Stimulated activated naive B cell treated with anti-CD40 and anti-IgM and Interleukin-4, amounts not matched to agents 10 μg/mL and 1 μg/mL and 100 μg/mL, for 72 hours (primary cell): ENCODE measurements at regions not wholly inside any gene's neighbourhood (a gene's known extent, or its start where the extent isn't known, plus 50 kb on each side); places are given as distances from the start of the nearest gene placed in this dataset.
"Not testable (repeated sequence)": the region's sequence is repeated elsewhere in the genome, so short reads cannot be mapped to it uniquely, and the experiment has no call there.

ENCODE experiments used
- ATAC-seq, 2 donors: fragments of 150-1000 bp; cut with Tn5 transposase; replicated peaks; 2 replicates each; pipeline ENCODE4 v1.10.0; 2021; ENCODE audit warnings: moderate library complexity in 1 of 2
- DNase-seq: peaks from one replicate; pipeline ENCODE4 v3.0.0; 2021
- H3K27ac Mint-ChIP-seq: one replicate; pipeline ENCODE4 v1.8.0; 2022; ENCODE audit warnings: mild to moderate bottlenecking, mixed read lengths
- H3K27me3 Mint-ChIP-seq, 2 donors: one replicate each; pipeline ENCODE4 v1.8.0; 2022; ENCODE audit warnings: mixed read lengths in 2 of 2
- H3K36me3 Mint-ChIP-seq, 2 donors: one replicate each; pipeline ENCODE4 v1.8.0; 2022; ENCODE audit warnings: mixed read lengths in 2 of 2, mild to moderate bottlenecking in 1 of 2
- H3K4me1 Mint-ChIP-seq, 2 donors: one replicate each; pipeline ENCODE4 v1.8.0; 2022; ENCODE audit warnings: mixed read lengths in 2 of 2, mild to moderate bottlenecking in 1 of 2
- H3K4me3 Mint-ChIP-seq, 2 donors: one replicate each; pipeline ENCODE4 v1.8.0; 2022; ENCODE audit warnings: mild to moderate bottlenecking in 2 of 2, mixed read lengths in 2 of 2, moderate library complexity in 1 of 2
- H3K9me3 Mint-ChIP-seq, 2 donors: one replicate each; pipeline ENCODE4 v1.8.0; 2022; ENCODE audit warnings: mixed read lengths in 2 of 2, mild to moderate bottlenecking in 1 of 2

- Mint-ChIP-seq H3K4me3 (no peak overlapping the region), H3K4me1 (no peaks in the 10 kb centered on the region), H3K9me3 (peaks cover 5 to 11% of the 10 kb centered on the region in 2 donors), H3K27me3 (no peaks in the 10 kb centered on the region), H3K36me3 (no peaks in the 10 kb centered on the region), H3K27ac (no peak overlapping the region)
- DNase-seq = no peak
- no peak for ATAC-seq
Observed at GRCh38 chr2:122799391-122799790, 1043.9 kb downstream of the TSN start.

- Mint-ChIP-seq H3K9me3 (peaks cover 5 to 11% of the 10 kb centered on the region in 2 donors), H3K27me3 (no peaks in the 10 kb centered on the region), H3K27ac (no peak overlapping the region), H3K36me3 (no peaks in the 10 kb centered on the region), H3K4me3 (no peak overlapping the region), H3K4me1 (no peaks in the 10 kb centered on the region)
- no peak for ATAC-seq
- DNase-seq = no peak
Observed at GRCh38 chr2:122800781-122801180, 1045.3 kb downstream of the TSN start.

GRCh38 chr2:122804494-122804893 lies 1049.0 kb downstream of the TSN start:
- Mint-ChIP-seq H3K27ac (no peak overlapping the region), H3K4me3 (no peak overlapping the region), H3K4me1 (no peaks in the 10 kb centered on the region), H3K9me3 (peaks cover 5 to 7% of the 10 kb centered on the region in 2 donors), H3K27me3 (no peaks in the 10 kb centered on the region), H3K36me3 (no peaks in the 10 kb centered on the region)
- ATAC-seq (no peak), DNase-seq (no peak)

GRCh38 chr2:122805346-122805745 lies 1049.9 kb downstream of the TSN start:
- no peaks in the 10 kb centered on the region for H3K36me3 Mint-ChIP-seq
- DNase-seq (no peak), ATAC-seq (no peak)
- no peaks in the 10 kb centered on the region for H3K4me1 Mint-ChIP-seq
- peaks cover 6 to 8% of the 10 kb centered on the region in 2 donors for H3K9me3 Mint-ChIP-seq
- H3K4me3 Mint-ChIP-seq = no peak overlapping the region
- H3K27ac Mint-ChIP-seq = no peak overlapping the region
- H3K27me3 Mint-ChIP-seq = no peaks in the 10 kb centered on the region

GRCh38 chr2:122808286-122808969 lies 1053.0 kb downstream of the TSN start:
- no peaks in the 10 kb centered on the region for H3K4me1 Mint-ChIP-seq
- H3K27me3 Mint-ChIP-seq = no peaks in the 10 kb centered on the region
- H3K4me3 Mint-ChIP-seq = no peak overlapping the region
- H3K9me3 Mint-ChIP-seq = peaks cover 7 to 12% of the 10 kb centered on the region in 2 donors
- no peaks in the 10 kb centered on the region for H3K36me3 Mint-ChIP-seq
- ATAC-seq (no peak), DNase-seq (no peak)
- no peak overlapping the region for H3K27ac Mint-ChIP-seq

GRCh38 chr2:122812214-122812613 lies 1056.8 kb downstream of the TSN start:
- H3K27ac Mint-ChIP-seq, H3K27me3 Mint-ChIP-seq, H3K4me3 Mint-ChIP-seq, H3K4me1 Mint-ChIP-seq, DNase-seq, H3K36me3 Mint-ChIP-seq, ATAC-seq: not testable (repeated sequence)
- H3K9me3 Mint-ChIP-seq = peaks cover 7 to 12% of the 10 kb centered on the region in 2 donors

- Mint-ChIP-seq H3K27ac (no peak overlapping the region), H3K4me3 (no peak overlapping the region), H3K27me3 (no peaks in the 10 kb centered on the region), H3K4me1 (no peaks in the 10 kb centered on the region), H3K9me3 (peaks cover 7 to 18% of the 10 kb centered on the region in 2 donors), H3K36me3 (no peaks in the 10 kb centered on the region)
- ATAC-seq = no peak
- DNase-seq = no peak
Observed at GRCh38 chr2:122815120-122815519, 1059.7 kb downstream of the TSN start.

- Mint-ChIP-seq H3K4me3 (no peak overlapping the region), H3K27ac (no peak overlapping the region), H3K27me3 (no peaks in the 10 kb centered on the region), H3K4me1 (no peaks in the 10 kb centered on the region), H3K36me3 (no peaks in the 10 kb centered on the region), H3K9me3 (peaks cover 5 to 14% of the 10 kb centered on the region in 2 donors)
- DNase-seq (no peak), ATAC-seq (no peak)
Observed at GRCh38 chr2:122816803-122817202, 1061.4 kb downstream of the TSN start.

- ATAC-seq (no peak), DNase-seq (no peak)
- no peaks in the 10 kb centered on the region for H3K36me3 Mint-ChIP-seq
- no peak overlapping the region for H3K27ac Mint-ChIP-seq
- no peaks in the 10 kb centered on the region for H3K27me3 Mint-ChIP-seq
- H3K4me3 Mint-ChIP-seq = no peak overlapping the region
- no peaks in the 10 kb centered on the region for H3K4me1 Mint-ChIP-seq
- H3K9me3 Mint-ChIP-seq = peaks cover 10 to 13% of the 10 kb centered on the region in 2 donors
Observed at GRCh38 chr2:122822319-122822718, 1066.9 kb downstream of the TSN start.

- Mint-ChIP-seq H3K4me3 (no peak overlapping the region), H3K4me1 (no peaks in the 10 kb centered on the region), H3K27ac (no peak overlapping the region), H3K9me3 (peaks cover 7 to 9% of the 10 kb centered on the region in 2 donors), H3K36me3 (no peaks in the 10 kb centered on the region), H3K27me3 (no peaks in the 10 kb centered on the region)
- ATAC-seq (no peak), DNase-seq (no peak)
Observed at GRCh38 chr2:122830157-122830556, 1074.7 kb downstream of the TSN start.

- ATAC-seq (no peak), DNase-seq (no peak)
- Mint-ChIP-seq H3K36me3 (no peaks in the 10 kb centered on the region), H3K27ac (no peak overlapping the region), H3K4me3 (no peak overlapping the region), H3K4me1 (no peaks in the 10 kb centered on the region), H3K9me3 (peaks cover 7 to 9% of the 10 kb centered on the region in 2 donors), H3K27me3 (no peaks in the 10 kb centered on the region)
Observed at GRCh38 chr2:122831649-122832048, 1076.2 kb downstream of the TSN start.

- no peak overlapping the region for H3K27ac Mint-ChIP-seq
- H3K36me3 Mint-ChIP-seq = no peaks in the 10 kb centered on the region
- H3K27me3 Mint-ChIP-seq = no peaks in the 10 kb centered on the region
- H3K4me3 Mint-ChIP-seq = no peak overlapping the region
- no peak for DNase-seq
- no peak for ATAC-seq
- H3K9me3 Mint-ChIP-seq = peaks cover 4% of the 10 kb centered on the region in 2 donors
- H3K4me1 Mint-ChIP-seq = no peaks in the 10 kb centered on the region
Observed at GRCh38 chr2:122843503-122843902, 1088.1 kb downstream of the TSN start.

GRCh38 chr2:122851161-122851560 lies 1095.7 kb downstream of the TSN start:
- Mint-ChIP-seq H3K9me3 (peaks cover 0 to 7% of the 10 kb centered on the region in 2 donors), H3K36me3 (no peaks in the 10 kb centered on the region), H3K4me3 (no peak overlapping the region), H3K27me3 (no peaks in the 10 kb centered on the region), H3K27ac (no peak overlapping the region), H3K4me1 (no peaks in the 10 kb centered on the region)
- ATAC-seq (no peak), DNase-seq (no peak)

GRCh38 chr2:122851972-122852531 lies 1096.6 kb downstream of the TSN start:
- no peaks in the 10 kb centered on the region for H3K36me3 Mint-ChIP-seq
- no peaks in the 10 kb centered on the region for H3K27me3 Mint-ChIP-seq
- H3K9me3 Mint-ChIP-seq = peaks cover 0 to 7% of the 10 kb centered on the region in 2 donors
- DNase-seq (no peak), ATAC-seq (no peak)
- H3K27ac Mint-ChIP-seq = no peak overlapping the region
- H3K4me1 Mint-ChIP-seq = no peaks in the 10 kb centered on the region
- H3K4me3 Mint-ChIP-seq = no peak overlapping the region

- H3K27me3 Mint-ChIP-seq = no peaks in the 10 kb centered on the region
- ATAC-seq = no peak
- H3K4me1 Mint-ChIP-seq = no peaks in the 10 kb centered on the region
- peaks cover 5 to 12% of the 10 kb centered on the region in 2 donors for H3K9me3 Mint-ChIP-seq
- no peak for DNase-seq
- no peaks in the 10 kb centered on the region for H3K36me3 Mint-ChIP-seq
- H3K4me3 Mint-ChIP-seq = no peak overlapping the region
- H3K27ac Mint-ChIP-seq = no peak overlapping the region
Observed at GRCh38 chr2:122856696-122857095, 1101.2 kb downstream of the TSN start.
